CD4-positive, alpha-beta T cell (primary cell): ENCODE measurements at regions not wholly inside any gene's neighbourhood (a gene's known extent, or its start where the extent isn't known, plus 50 kb on each side); places are given as distances from the start of the nearest gene placed in this dataset.

ENCODE experiments used
- ATAC-seq: fragments of 200-7000 bp; cut with Tn5 transposase; one replicate; pipeline ENCODE4 v1.10.0; 2022; ENCODE audit warnings: mild to moderate bottlenecking; ENCODE audit not compliant: poor library complexity
- CTCF ChIA-PET: fragments of 350-600 bp; sonication (Branson Sonifier 250); formaldehyde crosslinking; loops from one replicate; lab custom pipeline; 2021; ENCODE audit warnings: antibody characterized with exemption, inconsistent platforms; lab: Charles Lee
- POLR2A ChIA-PET: fragments of 350-600 bp; sonication (Branson Sonifier 250); formaldehyde crosslinking; loops from one replicate; lab custom pipeline; 2021; ENCODE audit warnings: antibody characterized with exemption, inconsistent platforms; lab: Charles Lee
- DNase-seq, 14 experiments: peaks; one replicate each; pipeline ENCODE4 v3.0.0-alpha.2; 2013 to 2020; ENCODE audit warnings: mixed read lengths in 2 of 14
- H3K27ac ChIP-seq, 2 donors: one replicate each; pipeline versions ENCODE4 v1.5.1 to v1.7.0; 2013; ENCODE audit warnings: low read length in 2 of 2, low read depth in 1 of 2, mild to moderate bottlenecking in 1 of 2
- H3K27me3 ChIP-seq, 2 experiments: 1 replicate in 1 of 2; 2 replicates in 1 of 2; pipeline versions ENCODE4 v1.6.1 to v1.7.0; 2013; ENCODE audit warnings: low read length in 2 of 2, control low read depth in 1 of 2, mild to moderate bottlenecking in 1 of 2, moderate library complexity in 1 of 2; ENCODE audit not compliant: insufficient read depth in 2 of 2, control insufficient read depth in 1 of 2
- H3K36me3 ChIP-seq: one replicate; pipeline ENCODE4 v1.6.1; 2013; ENCODE audit warnings: low read length, control low read depth; ENCODE audit not compliant: insufficient read depth
- H3K4me1 ChIP-seq: one replicate; pipeline ENCODE4 v1.6.1; 2013; ENCODE audit warnings: low read length, control low read depth; ENCODE audit not compliant: insufficient read depth
- H3K4me3 ChIP-seq: one replicate; pipeline ENCODE4 v1.5.1; 2013; ENCODE audit warnings: mild to moderate bottlenecking, low read length, moderate library complexity
- H3K9me3 ChIP-seq, 2 experiments: 1 replicate in 1 of 2; 2 replicates in 1 of 2; pipeline versions ENCODE4 v1.6.1 to v1.7.0; 2013; ENCODE audit warnings: low read length in 2 of 2, mild to moderate bottlenecking in 2 of 2, control low read depth in 1 of 2, moderate library complexity in 1 of 2; ENCODE audit not compliant: control insufficient read depth in 1 of 2, insufficient read depth in 1 of 2
- H3K27ac Mint-ChIP-seq: one replicate; pipeline ENCODE4 v1.8.0; 2020; ENCODE audit warnings: mixed read lengths
- H3K27me3 Mint-ChIP-seq: one replicate; pipeline ENCODE4 v1.8.0; 2021; ENCODE audit warnings: mixed read lengths
- H3K36me3 Mint-ChIP-seq: one replicate; pipeline ENCODE4 v1.8.0; 2021; ENCODE audit warnings: low read depth, mixed read lengths
- H3K4me1 Mint-ChIP-seq: one replicate; pipeline ENCODE4 v1.8.0; 2021; ENCODE audit warnings: low read depth, mixed read lengths
- H3K4me3 Mint-ChIP-seq: one replicate; pipeline ENCODE4 v1.8.0; 2020; ENCODE audit warnings: mild to moderate bottlenecking, mixed read lengths
- H3K9me3 Mint-ChIP-seq: one replicate; pipeline ENCODE4 v1.8.0; 2020; ENCODE audit warnings: mixed read lengths
- CTCF ChIP-seq: fragments of 200-600 bp; IDR thresholded peaks from one replicate; pipeline ENCODE4 v1.8.0; 2022; ENCODE audit warnings: antibody characterized with exemption, mild to moderate bottlenecking
- intact Hi-C, 2 experiments: fragments of 100-400 bp; cut with DNase I in 1 of 2; cut with micrococcal nuclease in 1 of 2; formaldehyde crosslinking; loops; one replicate each; pipeline versions ENCODE4 v1.15.1 to v1.9.0; 2023 to 2025; cut with DNase I, micrococcal nuclease

GRCh38 chr18:40559556-40559955 is 1395.5 kb upstream of the PIK3C3 start:
- DNase-seq (no peak), ATAC-seq (no peak)
- no peaks in the 10 kb centered on the region for H3K27me3 Mint-ChIP-seq
- Histone ChIP-seq H3K4me1 (no peaks in the 10 kb centered on the region), H3K36me3 (no peaks in the 10 kb centered on the region), H3K4me3 (no peak overlapping the region), H3K9me3 (no peaks in the 10 kb centered on the region), H3K27ac (no peak overlapping the region), H3K27me3 (no peaks in the 10 kb centered on the region)
- CTCF ChIA-PET: no interaction called here
- TF ChIP-seq CTCF: no peak
- H3K36me3 Mint-ChIP-seq: no peaks in the 10 kb centered on the region
- H3K4me3 Mint-ChIP-seq: no peak overlapping the region
- no peaks in the 10 kb centered on the region for H3K4me1 Mint-ChIP-seq
- H3K9me3 Mint-ChIP-seq: peaks cover 8% of the 10 kb centered on the region
- POLR2A ChIA-PET: no interaction called here
- intact Hi-C loops: no loop called here
- H3K27ac Mint-ChIP-seq: no peak overlapping the region

- Mint-ChIP-seq H3K36me3 (no peaks in the 10 kb centered on the region), H3K9me3 (peaks cover 8% of the 10 kb centered on the region), H3K4me1 (no peaks in the 10 kb centered on the region), H3K27ac (no peak overlapping the region), H3K27me3 (no peaks in the 10 kb centered on the region), H3K4me3 (no peak overlapping the region)
- no peak for TF ChIP-seq CTCF
- Histone ChIP-seq H3K4me1 (no peaks in the 10 kb centered on the region), H3K27ac (no peak overlapping the region), H3K27me3 (no peaks in the 10 kb centered on the region), H3K36me3 (no peaks in the 10 kb centered on the region), H3K9me3 (no peaks in the 10 kb centered on the region), H3K4me3 (no peak overlapping the region)
- ATAC-seq (no peak), DNase-seq (no peak)
- CTCF ChIA-PET: no interaction called here
- POLR2A ChIA-PET: no interaction called here
- intact Hi-C loops: no loop called here
These were observed 1396.2 kb upstream of the PIK3C3 start for GRCh38 chr18:40558706-40559392.

GRCh38 chr18:40555914-40556313 is 1399.1 kb upstream of the PIK3C3 start:
- ATAC-seq: no peak
- Mint-ChIP-seq H3K27ac (no peak overlapping the region), H3K9me3 (peaks cover 5% of the 10 kb centered on the region), H3K4me3 (no peak overlapping the region), H3K36me3 (no peaks in the 10 kb centered on the region), H3K27me3 (no peaks in the 10 kb centered on the region), H3K4me1 (no peaks in the 10 kb centered on the region)
- ChIA-PET CTCF (no interaction called here), POLR2A (no interaction called here)
- Histone ChIP-seq H3K9me3 (no peaks in the 10 kb centered on the region), H3K36me3 (no peaks in the 10 kb centered on the region), H3K4me3 (no peak overlapping the region), H3K4me1 (no peaks in the 10 kb centered on the region), H3K27ac (no peak overlapping the region), H3K27me3 (no peaks in the 10 kb centered on the region)
- no peak for TF ChIP-seq CTCF
- intact Hi-C loops: no loop called here
- DNase-seq: no peak
